GM19025 (cell line): ENCODE measurements at regions not wholly inside any gene's neighbourhood (a gene's known extent, or its start where the extent isn't known, plus 50 kb on each side); places are given as distances from the start of the nearest gene placed in this dataset.
"Not testable (repeated sequence)": the region's sequence is repeated elsewhere in the genome, so short reads cannot be mapped to it uniquely, and the experiment has no call there.

Experiments used
- ATAC-seq: cut with Tn5 transposase; IDR thresholded peaks from one replicate; pipeline ENCODE4 v1.9.1; 2021; ENCODE audit warnings: mild to moderate bottlenecking, low read depth, moderate library complexity; ENCODE audit not compliant: unreplicated experiment

- ATAC-seq: no peak
Measured at GRCh38 chr2:150222942-150223341, 264.5 kb downstream of the RND3 start.

DNA sequence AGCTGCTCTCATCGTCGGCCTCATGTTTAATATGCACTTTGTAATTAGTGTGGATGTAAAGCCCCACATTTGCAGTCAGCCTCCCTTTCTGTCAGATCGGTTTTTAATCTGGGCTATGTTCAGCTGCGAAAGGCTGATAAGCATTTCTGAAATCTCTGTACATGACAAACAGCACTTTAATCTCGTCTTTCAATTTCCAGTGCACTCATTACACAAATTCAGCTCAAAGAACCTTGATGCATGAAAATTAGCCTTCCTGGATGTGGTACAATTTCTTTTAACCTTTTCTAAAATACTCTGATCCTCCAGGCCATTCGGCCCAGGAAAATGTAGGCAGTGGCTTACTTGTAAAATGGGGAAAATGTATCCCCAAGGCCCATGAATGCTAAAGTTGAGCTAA, 265.1 kb downstream of the RND3 start:
- ATAC-seq: no peak

DNA sequence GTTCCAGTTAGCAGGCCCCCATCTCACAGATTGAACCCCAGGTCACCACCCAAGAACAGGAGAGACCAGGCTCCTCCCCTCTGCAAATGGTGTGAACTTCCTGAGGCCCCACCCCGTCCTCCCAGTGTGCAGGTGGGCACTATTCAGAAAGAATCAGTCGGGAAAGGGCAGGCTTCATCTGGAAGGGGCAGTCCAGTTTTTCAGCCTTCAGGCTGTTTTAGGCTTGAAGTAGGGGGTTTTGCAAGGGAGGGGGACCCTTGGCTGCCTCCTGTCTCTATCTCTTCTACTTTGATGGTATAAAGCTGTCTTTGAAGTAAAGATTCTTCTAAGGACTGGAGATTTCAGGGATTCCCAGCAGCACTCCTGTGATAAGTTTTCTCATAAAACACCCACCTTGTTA, 267.6 kb downstream of the RND3 start:
- no peak for ATAC-seq

DNA sequence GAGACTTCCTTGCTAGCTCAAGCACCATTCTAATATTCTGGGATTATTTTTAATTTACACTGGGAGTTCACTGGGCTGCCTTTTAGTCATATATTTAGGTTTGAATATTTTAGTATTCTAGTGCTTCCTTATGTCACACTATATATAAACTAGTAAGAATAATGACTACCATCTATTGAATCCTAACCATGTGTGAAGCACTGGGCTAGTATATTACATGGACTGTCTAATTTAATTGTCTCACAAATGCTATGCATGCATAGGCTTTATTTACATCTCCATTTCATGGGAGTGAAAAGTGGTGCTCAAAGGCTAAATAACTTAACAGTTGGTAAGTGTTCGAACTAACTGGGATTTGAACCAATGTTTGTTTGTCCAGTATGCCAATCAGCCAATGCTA, 272.4 kb downstream of the RND3 start:
- ATAC-seq: no peak

- no peak for ATAC-seq
Measured at GRCh38 chr2:150214626-150215025, 272.8 kb downstream of the RND3 start.

DNA sequence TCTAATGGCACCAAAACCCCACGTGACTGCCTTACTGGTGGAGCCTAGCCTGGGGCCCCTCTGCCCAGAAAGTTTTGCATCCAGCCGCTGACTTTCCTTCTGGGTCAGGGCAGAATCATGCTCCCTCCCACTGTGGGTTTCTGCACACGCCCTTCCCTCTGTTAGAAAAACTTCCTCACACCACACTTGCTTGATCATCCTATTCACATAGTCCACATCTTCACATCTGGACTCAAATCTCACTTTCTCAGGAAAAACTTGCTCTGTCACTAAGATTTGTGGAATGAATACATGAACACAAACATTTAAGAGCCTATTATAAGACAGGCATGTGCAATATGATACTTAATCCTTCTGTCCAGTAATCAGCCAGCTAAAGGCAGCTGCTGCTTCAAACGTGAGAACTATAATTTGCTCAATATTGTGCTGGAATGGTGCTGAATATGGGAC, 274.7 kb downstream of the RND3 start:
- ATAC-seq: no peak

DNA sequence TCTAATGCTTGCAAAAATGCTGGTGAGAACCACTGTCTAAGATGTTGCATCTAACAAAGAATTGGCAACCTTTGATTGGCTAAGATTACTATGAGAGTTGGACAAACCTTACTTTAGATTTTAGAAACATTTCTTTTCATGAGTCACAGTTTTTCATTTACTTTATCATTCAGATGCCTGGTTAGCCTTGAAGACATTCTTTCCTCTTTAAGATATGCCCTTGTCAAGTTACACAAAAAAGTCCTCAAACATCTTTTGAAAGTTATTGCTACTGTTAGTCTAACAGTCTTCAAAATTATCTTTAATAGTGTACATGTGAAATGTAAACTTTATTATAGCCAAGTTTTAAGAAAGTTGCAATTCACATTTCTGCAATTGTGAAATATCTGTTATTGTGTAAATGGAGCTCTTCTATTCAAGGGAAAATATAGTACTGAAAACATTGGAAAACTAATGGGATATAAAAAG, 276.3 kb downstream of the RND3 start:
- ATAC-seq: no peak

GRCh38 chr2:150209746-150210145, 277.7 kb downstream of the RND3 start:
- ATAC-seq: no peak

DNA sequence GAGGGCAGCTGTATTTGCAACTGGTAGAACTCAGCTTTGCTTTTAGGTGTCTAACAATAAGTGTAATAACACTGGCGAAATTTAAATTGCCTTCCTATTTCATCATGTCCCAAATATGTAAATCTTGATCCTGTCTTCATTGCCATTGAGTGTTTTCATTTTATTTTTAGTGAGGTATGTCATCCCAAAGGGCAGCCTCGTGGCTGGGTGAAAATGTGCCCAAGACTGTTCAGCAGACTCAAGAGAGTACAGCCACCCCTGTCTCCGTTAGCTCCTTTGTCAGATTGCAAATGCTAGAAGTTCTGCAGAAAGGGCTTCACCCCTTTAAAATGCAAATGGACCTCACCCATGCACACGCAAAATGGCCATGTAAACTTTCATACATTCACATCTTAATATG, 278.8 kb downstream of the RND3 start:
- no peak for ATAC-seq

- no peak for ATAC-seq
Measured at GRCh38 chr2:150207979-150208378, 279.5 kb downstream of the RND3 start.

DNA sequence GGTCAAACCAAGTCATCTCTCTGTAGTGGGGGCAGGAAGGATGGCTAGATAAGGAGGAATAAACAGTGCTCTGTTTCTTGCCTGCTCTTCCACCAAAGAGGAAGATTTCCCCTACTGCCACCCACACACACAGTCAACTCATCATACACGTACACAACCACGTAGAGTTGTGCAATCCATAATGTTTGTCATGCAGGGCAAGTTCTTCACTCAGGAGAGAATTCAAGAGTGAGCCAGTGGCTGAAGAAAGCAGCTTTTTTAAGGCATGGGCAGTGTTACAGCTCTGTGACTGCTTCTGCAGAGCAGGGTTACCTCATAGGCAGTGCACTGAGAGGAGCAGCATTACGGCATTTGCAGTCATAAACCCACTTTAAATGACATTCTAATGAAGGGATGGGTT, 283.0 kb downstream of the RND3 start:
- no peak for ATAC-seq

- ATAC-seq: not testable (repeated sequence)
Measured at GRCh38 chr2:150194816-150195215, 292.7 kb downstream of the RND3 start.

DNA sequence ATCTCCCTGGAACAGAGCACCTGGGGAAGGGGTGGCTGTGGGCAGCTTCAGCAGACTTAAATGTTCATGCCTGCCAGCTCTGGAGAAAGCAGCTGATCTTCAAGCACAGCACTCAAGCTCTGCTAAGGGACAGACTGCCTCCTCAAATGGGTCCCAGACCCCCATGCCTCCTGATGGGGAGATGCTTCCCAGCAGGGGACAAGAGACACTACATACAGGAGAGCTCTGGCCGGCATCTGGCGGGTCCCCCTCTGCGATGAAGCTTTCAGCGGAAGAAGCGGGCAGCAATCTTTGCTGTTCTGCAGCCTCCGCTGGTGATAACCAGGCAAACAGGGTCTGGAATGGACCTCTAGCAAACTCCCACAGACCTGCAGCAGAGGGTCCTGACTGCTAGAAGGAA, 294.8 kb downstream of the RND3 start:
- no peak for ATAC-seq

DNA sequence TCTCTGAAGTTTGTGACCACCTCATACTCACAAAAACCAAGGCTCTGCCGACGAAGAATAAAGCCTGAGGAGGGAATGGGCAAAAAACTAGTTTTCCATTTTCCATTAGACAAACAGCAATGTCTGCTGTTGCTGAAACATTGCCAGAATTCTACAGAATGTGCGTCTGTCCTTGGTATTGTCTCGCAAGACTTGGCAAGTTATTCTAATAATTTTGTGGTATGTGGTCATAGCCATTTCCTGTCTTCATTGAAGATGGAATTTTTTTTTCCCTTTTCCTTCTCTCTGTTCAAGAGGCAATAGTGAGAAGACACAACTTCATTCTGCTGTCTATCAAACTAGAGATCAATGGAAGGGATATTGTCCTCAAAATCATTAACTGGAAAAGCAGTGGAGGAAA, 296.1 kb downstream of the RND3 start:
- ATAC-seq: no peak

- ATAC-seq: no peak
Measured at GRCh38 chr2:150190546-150190945, 296.9 kb downstream of the RND3 start.

DNA sequence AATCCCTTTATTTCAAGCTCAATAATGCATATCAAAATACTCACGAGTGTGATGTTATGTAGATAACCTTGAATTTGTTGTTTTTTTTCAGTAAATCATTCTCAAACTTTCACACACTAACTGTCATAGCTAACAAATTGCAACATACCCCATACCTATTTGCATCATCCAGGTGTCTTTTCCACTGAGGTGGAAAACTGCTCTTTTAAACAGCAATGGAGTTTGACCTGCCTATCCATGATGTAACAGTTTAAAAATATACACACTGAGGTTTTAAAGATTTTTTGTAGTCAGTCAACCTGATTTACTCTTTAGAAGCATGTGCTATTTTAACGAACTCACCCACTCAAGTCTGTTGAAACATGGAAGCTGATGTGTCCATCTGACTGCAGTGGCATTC, 298.7 kb downstream of the RND3 start:
- ATAC-seq: no peak

GRCh38 chr2:150188177-150188576, 299.3 kb downstream of the RND3 start:
- ATAC-seq: no peak

- no peak for ATAC-seq
Measured at GRCh38 chr2:150182566-150183235, 304.8 kb downstream of the RND3 start.

- ATAC-seq: no peak
Measured at GRCh38 chr2:150178591-150178990, 308.9 kb downstream of the RND3 start.

DNA sequence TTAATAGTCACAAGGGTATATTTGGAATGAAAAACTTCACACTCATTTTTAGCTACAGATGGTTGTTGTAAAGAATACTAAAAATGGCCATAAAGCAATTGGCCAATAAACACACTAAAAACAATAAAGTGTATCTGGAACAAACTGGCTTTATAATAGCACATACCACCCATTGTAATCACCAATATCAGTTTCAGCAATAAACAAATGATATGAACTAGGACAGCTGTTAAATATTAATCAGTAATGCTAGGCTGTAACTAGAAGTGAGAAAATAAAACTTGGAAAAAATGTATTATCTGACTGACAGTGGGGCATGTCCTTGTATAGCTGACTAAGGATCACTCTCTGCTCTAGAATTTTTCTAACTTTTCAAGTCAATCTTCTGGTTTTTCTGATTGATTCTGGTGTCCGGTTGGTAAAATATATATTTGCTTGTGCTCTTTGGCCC, 312.5 kb downstream of the RND3 start:
- no peak for ATAC-seq

DNA sequence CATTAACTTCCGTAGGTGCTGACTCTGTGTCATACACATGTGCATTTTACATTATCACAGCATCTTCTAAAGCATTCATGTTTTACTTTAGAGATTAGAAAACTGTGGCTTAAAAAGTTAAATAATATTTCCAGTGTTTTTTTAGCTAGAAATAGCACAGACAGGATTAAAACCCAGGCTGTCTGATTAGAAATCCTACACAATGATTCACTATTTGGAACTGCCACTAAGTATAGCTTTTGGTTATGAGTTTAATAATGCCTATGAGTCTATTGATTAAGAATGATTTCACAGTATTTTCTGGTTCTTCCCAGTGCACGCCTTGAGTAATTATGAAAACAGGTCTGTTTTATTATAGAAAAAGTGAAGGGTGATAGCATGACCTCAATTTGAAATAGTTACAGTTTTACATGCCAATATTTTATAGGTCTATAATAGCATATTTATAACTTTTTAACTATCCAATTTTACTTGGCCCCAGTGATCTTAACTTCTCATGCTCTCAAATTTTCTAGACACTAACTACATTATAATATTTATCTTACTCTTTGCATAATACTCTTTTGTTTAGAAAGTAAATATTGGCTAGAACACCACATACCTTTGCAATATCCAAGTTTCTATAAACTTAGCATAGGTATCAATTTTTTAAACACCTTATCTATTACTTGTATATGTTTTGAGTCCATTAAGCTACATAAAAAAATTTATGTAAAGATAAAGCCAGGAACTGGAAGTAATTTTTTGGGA, 313.2 kb downstream of the RND3 start:
- no peak for ATAC-seq

- ATAC-seq: no peak
Measured at GRCh38 chr2:150171065-150171548, 316.4 kb downstream of the RND3 start.
